ENCODE measurements at regions not wholly inside any gene's neighbourhood (a gene's known extent, or its start where the extent isn't known, plus 50 kb on each side); places are given as distances from the start of the nearest gene placed in this dataset.

DNA sequence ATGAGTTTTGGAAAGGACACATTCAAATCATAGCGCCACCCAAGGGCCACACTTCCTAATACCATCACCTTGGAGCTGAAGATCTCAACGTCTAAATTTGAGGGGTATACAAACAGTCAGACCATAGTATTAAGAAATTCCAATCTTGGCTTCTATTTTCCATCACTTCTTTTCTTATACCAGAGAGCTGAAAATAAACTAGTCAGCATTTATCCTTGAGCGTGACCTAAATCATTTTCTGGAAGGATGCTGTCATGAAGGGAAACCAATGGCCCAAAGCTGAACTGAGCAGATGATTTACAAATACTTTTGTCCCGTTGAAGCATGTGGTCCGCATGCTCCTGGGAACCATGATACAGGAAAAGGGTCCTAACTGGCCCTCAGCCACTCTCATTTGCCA is 921.9 kb downstream of the CCSER2 start:
- no peak for DNase-seq

GRCh38 chr10:85256481-85256880 is 928.1 kb downstream of the CCSER2 start:
- no peak for DNase-seq

DNA sequence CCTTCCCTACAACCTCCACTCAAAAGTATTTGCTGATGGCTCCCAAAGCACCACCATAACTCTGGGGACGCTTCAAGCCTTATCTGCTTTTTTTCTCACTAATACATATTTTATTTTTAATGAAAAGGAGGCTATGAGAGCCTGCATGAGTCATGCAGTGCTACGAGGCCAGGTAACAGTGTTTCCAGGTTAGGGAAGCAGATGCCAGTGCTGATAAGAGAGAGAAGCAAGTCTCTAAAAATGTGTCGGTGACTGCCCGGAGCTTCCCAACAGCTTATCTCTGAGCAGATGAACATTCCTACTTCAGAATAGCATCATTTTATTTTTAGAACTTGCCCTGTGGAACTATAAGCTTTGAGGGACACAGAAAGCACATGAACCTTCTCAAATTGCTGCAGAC is 931.5 kb downstream of the CCSER2 start:
- no peak for DNase-seq

- DNase-seq, result no peak
These were observed 934.6 kb downstream of the CCSER2 start for GRCh38 chr10:85262992-85263391.

DNA sequence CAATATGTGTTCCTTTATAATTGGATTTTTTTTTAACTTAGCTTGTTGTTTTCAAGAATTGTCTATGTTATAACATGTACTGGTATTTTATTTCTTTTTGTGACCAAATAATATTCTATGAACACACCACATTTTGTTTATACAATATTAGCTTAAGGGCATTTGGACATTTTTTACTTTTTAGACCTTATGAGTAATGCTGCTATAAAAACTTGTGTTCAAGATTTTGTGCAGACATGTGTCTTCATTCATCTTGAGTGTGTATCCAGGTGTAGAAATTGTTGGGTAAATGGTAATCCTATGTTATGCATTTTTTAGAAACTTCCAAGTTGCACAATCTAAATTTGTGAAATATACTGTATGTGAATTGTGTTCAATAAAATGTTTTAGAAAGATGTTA is 936.7 kb downstream of the CCSER2 start:
- DNase-seq, result no peak

DNA sequence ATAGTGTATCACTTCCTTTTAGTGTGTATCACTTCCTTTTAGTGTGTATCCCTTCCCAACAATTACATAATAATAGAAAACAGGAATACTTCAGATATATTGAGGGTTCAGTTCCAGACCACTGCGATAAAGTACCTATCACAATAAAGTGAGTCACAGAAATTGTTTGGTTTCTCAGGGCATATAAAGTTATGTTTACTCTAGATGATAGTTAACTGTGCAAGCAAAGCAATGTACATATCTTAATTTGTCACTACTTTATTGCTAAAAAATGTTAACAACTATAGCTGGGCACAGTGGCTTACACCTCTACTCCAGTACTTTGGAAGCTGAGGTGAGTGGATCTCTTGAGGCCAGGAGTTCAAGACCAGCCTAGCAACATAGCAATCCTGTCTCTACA is 938.4 kb downstream of the CCSER2 start:
- DNase-seq, result no peak

GRCh38 chr10:85280014-85280413 is 951.6 kb downstream of the CCSER2 start:
- DNase-seq, result no peak

GRCh38 chr10:85284778-85285770 is 956.7 kb downstream of the CCSER2 start:
- no peak for DNase-seq

- DNase-seq, result no peak
These were observed 965.1 kb downstream of the CCSER2 start for GRCh38 chr10:85293483-85293882.

DNA sequence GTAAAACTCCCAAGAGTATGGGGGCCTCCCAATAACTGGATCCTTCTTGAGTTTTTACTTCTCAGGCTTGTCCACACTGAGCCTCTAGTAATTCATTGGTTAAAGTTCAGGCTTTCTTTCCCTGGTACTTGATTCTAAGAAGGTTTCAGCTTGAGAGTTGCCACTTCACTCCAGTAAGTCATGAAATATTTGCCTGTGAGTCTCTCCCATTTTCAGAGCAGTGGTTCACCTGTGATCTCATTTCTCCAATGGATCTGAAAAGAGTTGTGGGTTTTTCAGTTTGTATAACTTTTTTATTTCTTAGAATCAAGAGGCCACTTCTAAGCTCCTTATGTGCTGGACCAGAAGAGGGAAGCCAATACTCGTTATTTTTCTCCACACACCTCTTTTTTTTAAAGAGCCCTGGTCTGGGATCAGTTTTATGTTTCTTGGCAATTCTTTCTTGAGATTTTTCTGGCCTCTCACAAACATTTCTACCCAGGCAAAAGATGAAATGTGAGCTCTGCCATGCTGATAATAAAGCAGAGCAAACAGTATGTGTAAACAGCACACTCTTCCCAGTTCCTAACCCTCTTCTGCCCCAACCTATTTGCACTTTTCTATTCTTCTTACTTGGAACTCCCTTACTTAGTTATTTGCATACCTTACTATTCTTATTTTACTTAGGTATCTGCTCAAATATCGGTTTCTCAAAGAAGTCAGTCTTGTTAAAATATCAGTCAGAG is 983.4 kb downstream of the CCSER2 start:
- no peak for DNase-seq

- DNase-seq, result no peak
These were observed 987.3 kb downstream of the CCSER2 start for GRCh38 chr10:85315657-85316056.

DNA sequence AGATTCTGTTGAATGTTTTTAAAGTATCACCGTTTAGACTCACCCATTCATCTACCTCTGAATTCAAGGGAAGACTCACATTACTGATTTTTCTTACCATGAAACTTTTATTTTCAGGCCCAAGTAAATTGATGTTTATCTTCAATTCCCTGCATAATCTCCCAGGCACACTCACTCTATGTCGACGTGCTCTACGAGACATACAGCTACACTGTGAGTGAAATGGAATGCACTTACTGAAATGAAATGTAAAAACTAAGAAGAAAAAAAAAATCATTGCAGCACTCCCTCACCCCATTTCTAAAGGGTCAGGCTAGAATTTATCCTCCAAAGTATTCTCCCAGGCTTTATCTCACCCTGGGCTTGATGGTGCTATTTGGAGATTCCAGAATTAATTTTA is 987.9 kb downstream of the CCSER2 start:
- no peak for DNase-seq

GRCh38 chr10:85317827-85318226 is 989.4 kb downstream of the CCSER2 start:
- no peak for DNase-seq

DNA sequence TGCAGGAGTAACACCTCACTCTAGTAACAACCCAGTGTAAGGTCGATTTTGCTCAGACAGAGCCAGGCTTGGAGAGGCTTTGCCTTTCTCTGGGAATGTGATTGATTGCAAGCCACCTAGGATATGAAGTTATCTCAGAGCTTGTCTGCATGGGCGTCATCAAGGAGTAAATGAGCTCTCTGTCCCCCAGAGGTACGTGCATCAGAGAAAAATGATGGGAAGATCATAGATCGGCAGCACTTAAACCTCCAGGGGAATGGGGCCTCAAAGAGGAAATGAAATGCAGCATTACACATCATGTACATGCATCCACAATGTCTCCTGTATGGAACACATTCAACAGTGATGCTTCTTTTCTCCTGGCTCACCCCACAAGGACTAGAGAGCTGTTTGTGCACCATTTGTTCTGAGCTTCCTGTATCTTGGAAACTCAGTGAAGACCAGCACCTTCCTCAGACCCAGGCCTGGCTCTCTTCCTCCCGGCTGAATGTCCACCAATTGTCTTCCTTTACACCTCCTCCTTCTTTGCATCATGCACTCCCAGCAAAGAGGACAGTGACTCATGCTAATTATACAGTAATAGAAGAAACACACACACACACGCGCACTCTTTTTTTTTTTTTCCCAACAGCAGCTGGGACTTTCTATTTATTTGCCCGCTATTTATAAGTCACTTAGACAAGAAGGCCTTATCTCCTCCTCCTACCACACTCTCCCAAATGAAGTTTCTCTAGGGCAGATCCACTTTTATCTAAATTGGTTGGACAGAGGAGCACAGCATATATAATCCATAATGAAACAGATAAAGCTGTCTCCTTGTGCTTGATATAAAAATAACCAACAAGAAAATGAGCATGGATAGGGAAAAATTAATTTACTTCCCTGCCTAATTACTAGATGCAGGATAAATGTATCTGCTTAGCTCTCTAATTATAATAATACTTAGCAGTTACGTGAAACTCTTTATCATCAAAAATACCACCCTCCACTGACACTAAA is 990.7 kb downstream of the CCSER2 start:
- DNase-seq, result no peak

DNA sequence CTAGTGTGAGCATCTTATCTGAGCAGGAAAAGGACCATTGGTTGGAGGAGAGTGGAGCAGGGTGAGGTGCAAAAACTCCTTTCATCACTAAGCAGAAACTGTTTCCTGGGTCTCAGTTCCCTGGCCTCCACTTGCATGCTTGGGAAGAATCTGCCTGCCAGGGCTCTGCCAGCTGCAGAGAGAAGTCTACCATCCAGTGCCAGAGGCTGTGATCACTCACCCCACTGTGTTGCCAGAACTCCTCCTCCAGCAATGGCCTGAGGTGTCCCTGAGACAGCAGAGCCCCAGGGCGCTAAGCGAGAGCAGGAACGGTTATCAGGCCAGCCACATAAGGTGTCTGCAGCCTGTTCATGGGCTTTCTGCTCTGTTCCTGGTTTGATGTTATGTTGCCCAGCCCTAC is 991.4 kb downstream of the CCSER2 start:
- no peak for DNase-seq

DNA sequence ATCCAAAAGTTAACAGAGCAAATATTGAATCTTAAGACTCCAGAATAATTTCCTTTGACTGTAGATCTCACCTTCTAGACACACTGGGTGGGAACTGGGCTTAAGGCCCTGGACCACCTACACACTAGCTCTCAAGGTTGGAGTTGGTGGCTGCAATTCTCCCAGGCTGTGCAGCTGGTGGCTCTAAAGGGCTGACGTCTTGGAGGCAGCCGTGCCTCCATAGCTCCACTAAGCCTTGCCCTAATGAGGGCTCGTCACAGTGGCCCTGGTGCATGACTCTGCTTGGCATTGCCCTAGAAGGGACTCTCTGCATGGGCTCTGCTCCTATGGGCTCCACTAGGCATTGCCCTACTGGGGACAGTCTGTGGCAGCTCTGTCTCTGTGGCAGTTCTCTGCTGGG is 1005.2 kb downstream of the CCSER2 start:
- no peak for DNase-seq

GRCh38 chr10:85362401-85362800 is 1004.2 kb downstream of the GRID1 start:
- DNase-seq, result no peak

DNA sequence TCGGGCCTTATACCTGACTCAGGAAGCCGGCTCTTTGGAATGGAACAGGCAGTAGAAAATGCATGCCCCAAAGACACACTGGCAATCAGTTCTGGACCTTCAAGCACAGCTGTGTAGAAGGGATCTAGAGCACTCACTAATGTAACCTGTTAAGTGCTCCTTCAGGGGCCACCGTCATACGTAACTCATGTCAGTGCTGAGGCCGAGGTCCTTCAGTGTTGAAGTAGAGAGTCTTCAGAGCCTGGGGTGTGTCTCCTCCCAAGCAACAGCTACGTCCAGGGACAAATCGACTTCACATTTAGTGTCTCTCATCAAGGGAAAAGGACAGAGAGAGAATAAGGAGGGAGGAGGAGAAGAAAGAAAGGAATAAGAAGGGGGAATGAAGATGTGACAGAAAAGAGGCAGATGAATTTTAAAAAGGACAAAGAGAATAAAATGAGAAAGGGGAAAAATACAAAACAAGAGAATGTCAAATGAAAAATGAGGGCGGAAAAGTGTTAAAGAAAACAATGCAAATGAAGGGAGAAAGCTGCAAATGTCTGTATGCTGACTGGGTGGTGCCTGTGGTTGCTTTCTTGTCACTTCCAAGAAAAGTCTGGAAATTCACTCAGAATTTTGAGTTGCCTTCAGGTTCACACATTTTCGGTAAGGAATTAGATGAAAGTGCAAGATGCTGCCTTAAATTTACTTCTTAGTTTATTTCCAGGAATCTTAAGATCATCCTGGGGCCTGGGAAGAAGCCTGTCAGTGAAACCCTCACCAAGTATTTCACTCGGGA is 989.4 kb downstream of the GRID1 start:
- no peak for DNase-seq

GRCh38 chr10:85379338-85379737 is 987.3 kb downstream of the GRID1 start:
- no peak for DNase-seq

- no peak for DNase-seq
These were observed 965.5 kb downstream of the GRID1 start for GRCh38 chr10:85400981-85401695.

- no peak for DNase-seq
These were observed 964.1 kb downstream of the GRID1 start for GRCh38 chr10:85402541-85402940.
